Tibial nerve (tissue), 4 donors: ENCODE measurements at regions not wholly inside any gene's neighbourhood (a gene's known extent, or its start where the extent isn't known, plus 50 kb on each side); places are given as distances from the start of the nearest gene placed in this dataset.

Experiments
- CTCF ChIP-seq, 5 experiments: fragments of 200-600 bp in 3 of 5; fragments of 450-650 bp in 2 of 5; sonication (generic) in 3 of 5; IDR thresholded peaks; one replicate each; pipeline ENCODE4 v1.5.1; 2016 to 2019; ENCODE audit warnings: antibody characterized with exemption in 5 of 5, mild to moderate bottlenecking in 3 of 5, moderate library complexity in 2 of 5
- EP300 ChIP-seq, 2 donors: sonication (generic); formaldehyde crosslinking; IDR thresholded peaks; one replicate each; pipeline ENCODE4 v1.6.1; 2017; ENCODE audit warnings: antibody characterized with exemption in 2 of 2, mild to moderate bottlenecking in 1 of 2

- TF ChIP-seq CTCF (IDR thresholded peaks at IDR 0.05) (no peak), EP300 (IDR thresholded peaks at IDR 0.05) (no peak)
These were observed 110.5 kb upstream of the GPR26 start for GRCh38 chr10:123555616-123556015.
